Hepatocyte (in vitro differentiated cells): ENCODE measurements at regions not wholly inside any gene's neighbourhood (a gene's known extent, or its start where the extent isn't known, plus 50 kb on each side); places are given as distances from the start of the nearest gene placed in this dataset.

Experiments used
- CTCF ChIP-seq: fragments of 200-600 bp; sonication (generic); IDR thresholded peaks from 2 replicates; pipeline ENCODE4 v1.5.1; 2016; ENCODE audit warnings: antibody characterized with exemption, mild to moderate bottlenecking; ENCODE audit not compliant: poor library complexity
- EZH2 ChIP-seq: fragments of 200-600 bp; sonication (generic); IDR thresholded peaks from 2 replicates; pipeline ENCODE4 v1.6.1; 2016; ENCODE audit warnings: antibody characterized with exemption, mild to moderate bottlenecking, borderline replicate concordance
- EZH2phosphoT487 ChIP-seq: fragments of 200-600 bp; sonication (generic); IDR thresholded peaks from one replicate; pipeline ENCODE4 v1.6.1; 2018; ENCODE audit warnings: antibody characterized with exemption, mild to moderate bottlenecking, low read depth, moderate library complexity; ENCODE audit not compliant: unreplicated experiment, severe bottlenecking

GRCh38 chr11:29263971-29264682 is 752.7 kb downstream of the KCNA4 start:
- TF ChIP-seq CTCF (no peak), EZH2phosphoT487 (no peak), EZH2 (no peak)
